Gastroesophageal sphincter (tissue), 3 donors: ENCODE measurements at regions not wholly inside any gene's neighbourhood (a gene's known extent, or its start where the extent isn't known, plus 50 kb on each side); places are given as distances from the start of the nearest gene placed in this dataset.

Experiments used
- POLR2A ChIP-seq, 2 donors: fragments of 450-650 bp; IDR thresholded peaks; one replicate each; pipeline ENCODE4 v1.6.1; 2017; ENCODE audit warnings: antibody characterized with exemption in 2 of 2, mild to moderate bottlenecking in 2 of 2, moderate library complexity in 1 of 2
- TF ChIP-seq, protein P1 (sequence below), 4 experiments: fragments of 200-600 bp in 2 of 4; fragments of 450-650 bp in 2 of 4; sonication (generic) in 1 of 4; IDR thresholded peaks; one replicate each; pipeline ENCODE4 v1.5.1; 2017 to 2019; ENCODE audit warnings: antibody characterized with exemption in 4 of 4, mild to moderate bottlenecking in 2 of 4, moderate library complexity in 2 of 4

GRCh38 chr4:133624744-133625143 is 475.6 kb downstream of the PCDH10 start:
- TF ChIP-seq, protein P1, sequence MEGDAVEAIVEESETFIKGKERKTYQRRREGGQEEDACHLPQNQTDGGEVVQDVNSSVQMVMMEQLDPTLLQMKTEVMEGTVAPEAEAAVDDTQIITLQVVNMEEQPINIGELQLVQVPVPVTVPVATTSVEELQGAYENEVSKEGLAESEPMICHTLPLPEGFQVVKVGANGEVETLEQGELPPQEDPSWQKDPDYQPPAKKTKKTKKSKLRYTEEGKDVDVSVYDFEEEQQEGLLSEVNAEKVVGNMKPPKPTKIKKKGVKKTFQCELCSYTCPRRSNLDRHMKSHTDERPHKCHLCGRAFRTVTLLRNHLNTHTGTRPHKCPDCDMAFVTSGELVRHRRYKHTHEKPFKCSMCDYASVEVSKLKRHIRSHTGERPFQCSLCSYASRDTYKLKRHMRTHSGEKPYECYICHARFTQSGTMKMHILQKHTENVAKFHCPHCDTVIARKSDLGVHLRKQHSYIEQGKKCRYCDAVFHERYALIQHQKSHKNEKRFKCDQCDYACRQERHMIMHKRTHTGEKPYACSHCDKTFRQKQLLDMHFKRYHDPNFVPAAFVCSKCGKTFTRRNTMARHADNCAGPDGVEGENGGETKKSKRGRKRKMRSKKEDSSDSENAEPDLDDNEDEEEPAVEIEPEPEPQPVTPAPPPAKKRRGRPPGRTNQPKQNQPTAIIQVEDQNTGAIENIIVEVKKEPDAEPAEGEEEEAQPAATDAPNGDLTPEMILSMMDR (IDR thresholded peaks at IDR 0.05): no peak
- TF ChIP-seq POLR2A (IDR thresholded peaks at IDR 0.05): no peak
